H1 (cell line): ENCODE measurements at regions not wholly inside any gene's neighbourhood (a gene's known extent, or its start where the extent isn't known, plus 50 kb on each side); places are given as distances from the start of the nearest gene placed in this dataset.

Experiments
- CTCF ChIA-PET: fragments of 300-600 bp; sonication (Branson Sonifier 250); formaldehyde crosslinking; loops from one replicate; lab custom pipeline; 2021; ENCODE audit not compliant: partially characterized antibody; lab: Charles Lee
- POLR2A ChIA-PET: fragments of 300-600 bp; sonication (Branson Sonifier 250); formaldehyde crosslinking; loops from one replicate; lab custom pipeline; 2021; ENCODE audit warnings: inconsistent platforms; ENCODE audit not compliant: partially characterized antibody; lab: Charles Lee
- DNase-seq, 2 experiments: peaks; one replicate each; pipeline versions ENCODE4 v3.0.0 to v3.0.0-alpha.2; 2010 to 2022; ENCODE audit warnings: low spot score in 2 of 2, low read depth in 1 of 2, mixed read lengths in 1 of 2
- FAIRE-seq: peaks from 2 replicates; lab custom pipeline; 2011; peaks lifted over from hg19 to GRCh38; lab: Jason Lieb, UNC
- H2AFZ ChIP-seq: 2 replicates; pipeline ENCODE4 v1.8.1; 2012; ENCODE audit warnings: low read length, inconsistent platforms
- H2AK5ac ChIP-seq: 2 replicates; pipeline ENCODE4 v1.6.1; 2013; ENCODE audit warnings: low read depth, low read length
- H2BK120ac ChIP-seq: replicated peaks from 2 replicates; pipeline ENCODE3; 2013; ENCODE audit warnings: low read depth, low read length, inconsistent platforms
- H2BK12ac ChIP-seq: 2 replicates; pipeline ENCODE4 v1.6.1; 2013; ENCODE audit warnings: low read depth, low read length
- H2BK15ac ChIP-seq: 2 replicates; pipeline ENCODE4 v1.6.1; 2013; ENCODE audit warnings: low read length
- H2BK20ac ChIP-seq: 2 replicates; pipeline ENCODE4 v1.6.1; 2013; ENCODE audit warnings: low read length
- H2BK5ac ChIP-seq: 2 replicates; pipeline ENCODE4 v1.6.1; 2013; ENCODE audit warnings: low read depth, low read length
- H3K14ac ChIP-seq: 2 replicates; pipeline ENCODE4 v1.6.1; 2013; ENCODE audit warnings: inconsistent platforms; ENCODE audit not compliant: insufficient read length
- H3K18ac ChIP-seq: 2 replicates; pipeline ENCODE4 v1.6.1; 2013; ENCODE audit warnings: low read length; ENCODE audit errors: extremely low read depth
- H3K23ac ChIP-seq: 2 replicates; pipeline ENCODE4 v1.6.1; 2013; ENCODE audit warnings: inconsistent platforms; ENCODE audit not compliant: insufficient read length
- H3K23me2 ChIP-seq: 2 replicates; pipeline ENCODE4 v1.6.1; 2013; ENCODE audit warnings: low read depth, low read length
- H3K27ac ChIP-seq: 2 replicates; pipeline ENCODE4 v1.6.1; 2011; ENCODE audit warnings: low read depth, low read length, inconsistent platforms
- H3K27me3 ChIP-seq, 4 experiments: replicated peaks in 1 of 4; 1 replicate in 1 of 4; 2 replicates in 3 of 4; pipeline versions ENCODE4 v1.6.1 to v1.8.1; 2011 to 2013; ENCODE audit warnings: low read length in 3 of 4, mild to moderate bottlenecking in 3 of 4, inconsistent platforms in 2 of 4, mixed read lengths in 2 of 4, moderate library complexity in 1 of 4; ENCODE audit not compliant: control insufficient read depth in 3 of 4, insufficient read depth in 3 of 4; ENCODE audit errors: extremely low read depth in 1 of 4
- H3K36me3 ChIP-seq, 4 experiments: 2 replicates each; pipeline versions ENCODE4 v1.6.1 to v1.8.1; 2011 to 2013; ENCODE audit warnings: mild to moderate bottlenecking in 4 of 4, low read length in 3 of 4, moderate library complexity in 2 of 4, control low read depth in 1 of 4, inconsistent platforms in 1 of 4; ENCODE audit not compliant: insufficient read depth in 4 of 4, control insufficient read depth in 2 of 4
- H3K4ac ChIP-seq: replicated peaks from 2 replicates; pipeline ENCODE3; 2013; ENCODE audit warnings: low read length, low read depth, mixed read lengths, inconsistent platforms; ENCODE audit not compliant: insufficient read length
- H3K4me1 ChIP-seq, 4 experiments: replicated peaks in 1 of 4; 1 replicate in 1 of 4; 2 replicates in 3 of 4; pipeline versions ENCODE4 v1.6.1 to v1.8.1; 2011 to 2013; ENCODE audit warnings: low read length in 3 of 4, inconsistent platforms in 2 of 4, mixed read lengths in 1 of 4; ENCODE audit not compliant: insufficient read depth in 4 of 4, control insufficient read depth in 3 of 4
- H3K4me2 ChIP-seq, 2 experiments: 2 replicates each; pipeline versions ENCODE4 v1.6.1 to v1.8.1; 2011 to 2013; ENCODE audit warnings: low read depth in 2 of 2, low read length in 2 of 2, control low read depth in 1 of 2, inconsistent platforms in 1 of 2, mild to moderate bottlenecking in 1 of 2; ENCODE audit not compliant: insufficient read depth in 1 of 2
- H3K4me3 ChIP-seq, 4 experiments: fragments of 200-600, 300-600 bp in 1 of 4; sonication (generic), shearing (Covaris generic), sonication (Bioruptor Twin) in 1 of 4; 2 replicates each; pipeline versions ENCODE4 v1.5.1 to v1.8.1; 2011 to 2016; ENCODE audit warnings: low read length in 4 of 4, low read depth in 3 of 4, control low read depth in 2 of 4, inconsistent platforms in 2 of 4, mild to moderate bottlenecking in 2 of 4, mixed read lengths in 1 of 4, moderate library complexity in 1 of 4; ENCODE audit not compliant: insufficient read depth in 2 of 4; ENCODE audit errors: extremely low read depth in 1 of 4
- H3K56ac ChIP-seq: replicated peaks from 2 replicates; pipeline ENCODE3; 2013; ENCODE audit warnings: low read depth, mild to moderate bottlenecking, mixed read lengths, low read length, inconsistent platforms; ENCODE audit not compliant: insufficient read length
- H3K79me1 ChIP-seq: 2 replicates; pipeline ENCODE4 v1.6.1; 2013; ENCODE audit warnings: low read depth, low read length, control low read depth
- H3K79me2 ChIP-seq, 2 experiments: 2 replicates each; pipeline versions ENCODE4 v1.6.1 to v1.8.1; 2012 to 2013; ENCODE audit warnings: low read length in 2 of 2, mild to moderate bottlenecking in 2 of 2, inconsistent platforms in 1 of 2; ENCODE audit not compliant: insufficient read depth in 2 of 2, control insufficient read depth in 1 of 2
- H3K9ac ChIP-seq, 4 experiments: replicated peaks in 1 of 4; 1 replicate in 1 of 4; 2 replicates in 3 of 4; pipeline versions ENCODE4 v1.6.1 to v1.8.1; 2011 to 2013; ENCODE audit warnings: low read depth in 3 of 4, low read length in 3 of 4, control low read depth in 2 of 4, mild to moderate bottlenecking in 2 of 4, moderate library complexity in 2 of 4, inconsistent platforms in 1 of 4; ENCODE audit errors: extremely low read depth in 1 of 4
- H3K9me3 ChIP-seq, 2 experiments: 2 replicates each; pipeline versions ENCODE4 v1.6.1 to v1.8.1; 2012 to 2013; ENCODE audit warnings: mild to moderate bottlenecking in 2 of 2, moderate library complexity in 2 of 2, control low read depth in 1 of 2, inconsistent platforms in 1 of 2, low read depth in 1 of 2, low read length in 1 of 2, mixed read lengths in 1 of 2; ENCODE audit not compliant: insufficient read depth in 2 of 2
- H4K20me1 ChIP-seq, 2 experiments: replicated peaks in 1 of 2; 2 replicates each; pipeline versions ENCODE3 to v1.8.1; 2011 to 2013; ENCODE audit warnings: inconsistent platforms in 2 of 2, low read length in 2 of 2, mild to moderate bottlenecking in 1 of 2; ENCODE audit not compliant: insufficient read depth in 2 of 2, control insufficient read depth in 1 of 2
- H4K5ac ChIP-seq: 2 replicates; pipeline ENCODE4 v1.6.1; 2013; ENCODE audit warnings: low read length, low read depth, mixed read lengths, inconsistent platforms; ENCODE audit not compliant: insufficient read length
- H4K8ac ChIP-seq: 2 replicates; pipeline ENCODE4 v1.8.0; 2013; ENCODE audit warnings: mild to moderate bottlenecking, moderate library complexity, low read length, inconsistent platforms; ENCODE audit not compliant: insufficient read depth; ENCODE audit errors: extremely low read depth
- H4K91ac ChIP-seq: replicated peaks from 2 replicates; pipeline ENCODE3; 2013; ENCODE audit warnings: low read length, mixed read lengths, inconsistent platforms; ENCODE audit not compliant: insufficient read length
- CBX5 ChIP-seq: fragments of 300-800, 300-1000 bp; sonication (generic); IDR thresholded peaks from 2 replicates; pipeline ENCODE4 v1.7.1; 2016; ENCODE audit warnings: antibody characterized with exemption, low read length, low read depth
- CEBPB ChIP-seq: IDR thresholded peaks from 2 replicates; pipeline ENCODE4 v1.6.1; 2012; ENCODE audit warnings: low read depth, low read length
- CHD2 ChIP-seq: IDR thresholded peaks from 2 replicates; pipeline ENCODE4 v1.6.1; 2012; ENCODE audit warnings: low read length, improper control_type of control experiment
- CREB1 ChIP-seq: IDR thresholded peaks from 2 replicates; pipeline ENCODE4 v1.6.1; 2012; ENCODE audit warnings: inconsistent platforms
- CTBP2 ChIP-seq: IDR thresholded peaks from 2 replicates; pipeline ENCODE4 v1.7.0; 2011; ENCODE audit warnings: borderline replicate concordance, mild to moderate bottlenecking, moderate library complexity, mixed read lengths, low read length; ENCODE audit not compliant: insufficient read depth, insufficient read length
- GABPA ChIP-seq: IDR thresholded peaks from 2 replicates; pipeline ENCODE4 v1.6.1; 2011; ENCODE audit warnings: mild to moderate bottlenecking, low read length, moderate library complexity, borderline replicate concordance; ENCODE audit not compliant: insufficient read depth
- GTF2F1 ChIP-seq: IDR thresholded peaks from 2 replicates; pipeline ENCODE4 v1.6.1; 2012; ENCODE audit warnings: low read depth, low read length, improper control_type of control experiment, borderline replicate concordance
- HDAC2 ChIP-seq, 2 experiments: fragments of 300-600 bp in 1 of 2; sonication (generic) in 1 of 2; IDR thresholded peaks; 2 replicates each; pipeline ENCODE4 v1.6.1; 2011 to 2012; ENCODE audit warnings: low read depth in 2 of 2, low read length in 2 of 2, mild to moderate bottlenecking in 2 of 2, moderate library complexity in 2 of 2, borderline replicate concordance in 1 of 2, inconsistent platforms in 1 of 2
- HDAC6 ChIP-seq: IDR thresholded peaks from one replicate; pipeline ENCODE4 v1.7.1; 2012; ENCODE audit warnings: low read depth, mild to moderate bottlenecking, inconsistent platforms, low read length, moderate library complexity
- KDM1A ChIP-seq: fragments of 200-600, 300-600 bp; sonication (generic); IDR thresholded peaks from 2 replicates; pipeline ENCODE4 v1.7.1; 2016; ENCODE audit warnings: mild to moderate bottlenecking, low read length, borderline replicate concordance
- KDM5A ChIP-seq: fragments of 200-600 bp; IDR thresholded peaks from 2 replicates; pipeline ENCODE4 v1.7.1; 2012; ENCODE audit warnings: mild to moderate bottlenecking, low read length, inconsistent platforms, mixed read lengths
- TAF1 ChIP-seq: IDR thresholded peaks from 2 replicates; pipeline ENCODE4 v1.6.1; 2011; ENCODE audit warnings: mild to moderate bottlenecking, low read depth, low read length
- YY1 ChIP-seq: IDR thresholded peaks from 2 replicates; pipeline ENCODE4 v1.6.1; 2011; ENCODE audit warnings: low read depth, mild to moderate bottlenecking, low read length
- WGBS, 2 experiments: shearing (Covaris generic) in 1 of 2; methylation state at CpG; one replicate each; pipeline versions ENCODE4 v1.1.6 to v1.1.7; 2013 to 2015; ENCODE audit warnings: low lambda C conversion rate in 2 of 2, mixed read lengths in 2 of 2, inconsistent platforms in 1 of 2, low coverage in 1 of 2, missing lambda C conversion rate in 1 of 2; ENCODE audit not compliant: insufficient replicate concordance in 2 of 2, insufficient coverage in 1 of 2, insufficient read length in 1 of 2; ENCODE audit errors: extremely low coverage in 1 of 2, missing lambda C conversion rate in 1 of 2; 5-methylcytosine and 5-hydroxymethylcytosine counted together

DNA sequence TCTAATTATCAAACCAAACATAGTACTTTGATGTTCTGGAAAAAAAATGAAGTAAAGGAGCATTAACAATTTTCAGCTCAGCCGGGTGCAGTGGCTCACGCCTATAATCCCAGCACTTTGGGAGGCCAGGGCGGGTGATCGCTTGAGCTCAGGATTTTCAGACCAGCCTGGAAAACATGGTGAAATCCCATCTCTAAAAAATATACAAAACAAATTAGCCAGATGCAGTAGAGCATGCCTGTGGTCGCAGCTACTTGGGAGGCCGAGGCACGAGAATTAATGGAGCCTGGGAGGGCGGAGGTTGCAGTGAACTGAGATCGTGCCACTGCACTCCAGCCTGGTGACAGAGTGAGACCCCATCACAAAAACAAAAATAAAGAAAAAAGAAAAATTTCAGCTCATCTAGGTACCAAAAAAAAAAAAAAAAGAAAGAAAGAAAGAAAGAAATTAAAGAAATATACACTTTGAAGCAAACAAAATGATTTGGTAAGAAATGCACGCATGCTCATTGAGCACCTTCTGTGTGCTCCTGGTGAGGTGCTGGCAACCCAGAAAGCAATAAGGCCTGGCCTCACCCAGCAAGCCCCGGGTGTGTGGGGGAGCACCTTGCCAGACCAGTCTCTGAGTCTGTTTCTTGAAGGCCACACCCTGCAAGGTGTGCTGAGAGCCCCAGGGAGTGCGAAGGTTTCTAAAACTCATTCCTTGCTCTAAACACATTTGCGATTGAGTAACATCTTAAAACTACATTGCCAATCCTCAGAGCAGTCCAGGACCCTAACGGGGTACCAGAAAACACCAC lies 133.5 kb downstream of the TFCP2L1 start:
- Histone ChIP-seq H3K4me1 (no peaks in the 10 kb centered on the region), H2BK12ac (no peak overlapping the region), H4K5ac (no peak overlapping the region), H2BK20ac (no peak overlapping the region), H3K23ac (no peak overlapping the region), H2BK15ac (no peak overlapping the region), H3K27ac (no peak overlapping the region), H2AFZ (no peak overlapping the region), H3K4ac (no peak overlapping the region), H3K4me3 (no peak overlapping the region), H3K23me2 (no peaks in the 10 kb centered on the region), H3K4me2 (no peak overlapping the region), H3K18ac (no peak overlapping the region), H2BK5ac (no peak overlapping the region), H4K8ac (no peak overlapping the region), H3K9ac (no peak overlapping the region), H4K91ac (no peak overlapping the region), H3K9me3 (0 out of 4 replicates have a peak, but pooled peaks cover 2 to 3% of the 10 kb centered on the region in 2 experiments), H3K27me3 (peaks cover 0 to 3% (median 0%) of the 10 kb centered on the region in 4 experiments; a peak in 1 of 7 replicates), H3K79me2 (no peaks in the 10 kb centered on the region), H3K36me3 (no peaks in the 10 kb centered on the region), H2BK120ac (no peak overlapping the region), H2AK5ac (no peak overlapping the region), H4K20me1 (no peaks in the 10 kb centered on the region), H3K56ac (no peak overlapping the region), H3K79me1 (no peaks in the 10 kb centered on the region; the same call in 1 of the 2 replicates), H3K14ac (no peak overlapping the region)
- no peak for FAIRE-seq
- POLR2A ChIA-PET, result interaction anchor here (0.7 kb wide), 1 partner anchor 18 kb away, joined by 4 read pairs; no protein-coding TSS in a partner anchor
- CTCF ChIA-PET, result interaction anchor here (1.0 to 2.9 kb wide), 7 partner anchors 15 to 56 kb away, joined by 3 to 10 read pairs (median 4); no protein-coding TSS in a partner anchor
- no peak for DNase-seq
- WGBS, 2 experiments, result 87% methylated on average over 14 of the region's 14 CpGs; no CpG with 5 or more reads in 1 of the 2 experiments
- TF ChIP-seq KDM5A, result no peak
- no peak for TF ChIP-seq GABPA
- no peak for TF ChIP-seq TAF1
- no peak for TF ChIP-seq CEBPB
- TF ChIP-seq KDM1A, result no peak
- no peak for TF ChIP-seq CHD2
- no peak for TF ChIP-seq HDAC6
- no peak for TF ChIP-seq YY1
- TF ChIP-seq CBX5, result no peak
- no peak for TF ChIP-seq CREB1
- no peak for TF ChIP-seq HDAC2 (IDR thresholded peaks at IDR 0.05; ENCODE audit: borderline replicate concordance in 1 of 2, low read depth in 2 of 2, low read length in 2 of 2)
- TF ChIP-seq GTF2F1, result no peak
- TF ChIP-seq CTBP2, result no peak
